ENCODE measurements at regions not wholly inside any gene's neighbourhood (a gene's known extent, or its start where the extent isn't known, plus 50 kb on each side); places are given as distances from the start of the nearest gene placed in this dataset.

DNA sequence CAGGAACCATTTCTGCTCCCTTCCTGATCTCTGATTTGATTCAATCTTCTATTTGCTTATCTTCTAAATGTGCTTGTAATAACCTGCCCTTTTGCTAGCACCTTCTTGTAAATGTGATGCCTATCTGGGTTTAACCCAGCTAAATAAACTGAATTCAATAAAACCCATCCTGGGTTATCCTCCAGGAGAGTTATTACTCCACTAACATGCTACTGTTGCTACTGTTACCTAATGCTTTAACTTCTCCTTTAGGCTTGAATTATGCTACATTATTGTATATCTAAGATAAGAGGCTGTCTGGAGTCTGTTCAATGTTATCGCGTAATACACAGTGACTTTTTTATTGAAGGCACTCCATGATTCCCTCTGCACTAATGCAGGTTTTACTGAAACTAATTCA, 206.5 kb upstream of the CTAGE1 start:
- Histone ChIP-seq H3K4me3 (replicated peaks; ENCODE audit: insufficient read depth, low read length) (no peak overlapping the region), H3K27me3 (ENCODE audit: insufficient read depth, poor library complexity, severe bottlenecking) (no peaks in the 10 kb centered on the region), H3K27ac (replicated peaks) (no peak overlapping the region)
- TF ChIP-seq GABPA (IDR thresholded peaks at IDR 0.05; ENCODE audit: low read depth) (no peak), POLR2AphosphoS5 (IDR thresholded peaks at IDR 0.05; ENCODE audit: low read depth) (no peak), SPI1 (IDR thresholded peaks at IDR 0.05; ENCODE audit: borderline replicate concordance, low read depth) (no peak), CTCF (IDR thresholded peaks at IDR 0.05; ENCODE audit: insufficient read depth, low read length) (no peak), REST (IDR thresholded peaks at IDR 0.05; ENCODE audit: insufficient replicate concordance, low read depth) (no peak)
- DNase-seq (ENCODE audit: low read depth in 1 of 2, low spot score in 1 of 2): no peak

DNA sequence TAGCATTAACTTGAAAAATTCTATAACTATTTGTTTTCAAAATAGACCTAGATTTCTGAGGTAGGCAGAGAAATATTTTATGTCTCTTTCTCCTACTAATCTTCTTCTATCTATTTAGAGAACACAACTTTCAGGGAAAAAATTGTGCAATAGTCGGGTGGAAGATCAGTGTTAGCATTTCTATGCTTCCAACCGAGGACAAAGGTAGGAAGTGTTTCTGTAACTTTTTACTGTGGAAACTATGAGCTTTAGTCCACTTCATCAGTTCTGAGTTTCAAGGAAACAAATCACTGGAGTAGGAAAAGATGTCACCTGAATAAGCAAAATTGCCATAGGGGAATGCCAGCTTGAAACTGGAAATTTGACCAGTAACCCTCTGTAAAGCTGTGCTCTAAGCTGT, 207.7 kb upstream of the CTAGE1 start:
- DNase-seq (ENCODE audit: low read depth in 1 of 2, low spot score in 1 of 2): no peak
- TF ChIP-seq GABPA (IDR thresholded peaks at IDR 0.05; ENCODE audit: low read depth) (no peak), CTCF (IDR thresholded peaks at IDR 0.05; ENCODE audit: insufficient read depth, low read length) (no peak), REST (IDR thresholded peaks at IDR 0.05; ENCODE audit: insufficient replicate concordance, low read depth) (no peak), POLR2AphosphoS5 (IDR thresholded peaks at IDR 0.05; ENCODE audit: low read depth) (no peak), SPI1 (IDR thresholded peaks at IDR 0.05; ENCODE audit: borderline replicate concordance, low read depth) (no peak)
- Histone ChIP-seq H3K27me3 (ENCODE audit: insufficient read depth, poor library complexity, severe bottlenecking) (no peaks in the 10 kb centered on the region), H3K4me3 (replicated peaks; ENCODE audit: insufficient read depth, low read length) (no peak overlapping the region), H3K27ac (replicated peaks) (no peak overlapping the region)

GRCh38 chr18:22626771-22627170, 209.1 kb upstream of the CTAGE1 start:
- TF ChIP-seq GABPA (IDR thresholded peaks at IDR 0.05; ENCODE audit: low read depth) (no peak), REST (IDR thresholded peaks at IDR 0.05; ENCODE audit: insufficient replicate concordance, low read depth) (no peak), CTCF (IDR thresholded peaks at IDR 0.05; ENCODE audit: insufficient read depth, low read length) (no peak), SPI1 (IDR thresholded peaks at IDR 0.05; ENCODE audit: borderline replicate concordance, low read depth) (no peak), POLR2AphosphoS5 (IDR thresholded peaks at IDR 0.05; ENCODE audit: low read depth) (no peak)
- Histone ChIP-seq H3K4me3 (replicated peaks; ENCODE audit: insufficient read depth, low read length) (no peak overlapping the region), H3K27me3 (ENCODE audit: insufficient read depth, poor library complexity, severe bottlenecking) (no peaks in the 10 kb centered on the region), H3K27ac (replicated peaks) (no peak overlapping the region)
- no peak for DNase-seq (ENCODE audit: low read depth in 1 of 2, low spot score in 1 of 2)

Data from HL-60 (cell line).